ENCODE measurements at regions not wholly inside any gene's neighbourhood (a gene's known extent, or its start where the extent isn't known, plus 50 kb on each side); places are given as distances from the start of the nearest gene placed in this dataset.
"Not testable (repeated sequence)": the region's sequence is repeated elsewhere in the genome, so short reads cannot be mapped to it uniquely, and the experiment has no call there.

- no peak for DNase-seq (ENCODE audit: extremely low read depth, low read depth, low spot score)
Observed at GRCh38 chr13:21910546-21910945, 239.7 kb downstream of the FGF9 start.

GRCh38 chr13:21911646-21912298 is 240.9 kb downstream of the FGF9 start:
- DNase-seq (ENCODE audit: extremely low read depth, low read depth, low spot score): no peak

GRCh38 chr13:21913010-21913409 is 242.1 kb downstream of the FGF9 start:
- no peak for DNase-seq (ENCODE audit: extremely low read depth, low read depth, low spot score)

- DNase-seq (ENCODE audit: extremely low read depth, low read depth, low spot score): no peak
Observed at GRCh38 chr13:21917086-21918015, 246.5 kb downstream of the FGF9 start.

- not testable (repeated sequence) for DNase-seq (ENCODE audit: extremely low read depth, low read depth, low spot score)
Observed at GRCh38 chr13:21920802-21921201, 249.9 kb downstream of the FGF9 start.

- DNase-seq (ENCODE audit: extremely low read depth, low read depth, low spot score): no peak
Observed at GRCh38 chr13:21924958-21925357, 254.1 kb downstream of the FGF9 start.

GRCh38 chr13:21925720-21926119 is 254.8 kb downstream of the FGF9 start:
- no peak for DNase-seq (ENCODE audit: extremely low read depth, low read depth, low spot score)

- DNase-seq (ENCODE audit: extremely low read depth, low read depth, low spot score): no peak
Observed at GRCh38 chr13:21929400-21929799, 258.5 kb downstream of the FGF9 start.

- DNase-seq (ENCODE audit: extremely low read depth, low read depth, low spot score): no peak
Observed at GRCh38 chr13:21930536-21930935, 259.7 kb downstream of the FGF9 start.

GRCh38 chr13:21932578-21932977 is 261.7 kb downstream of the FGF9 start:
- no peak for DNase-seq (ENCODE audit: extremely low read depth, low read depth, low spot score)

- no peak for DNase-seq (ENCODE audit: extremely low read depth, low read depth, low spot score)
Observed at GRCh38 chr13:21932996-21933395, 262.1 kb downstream of the FGF9 start.

- DNase-seq (ENCODE audit: extremely low read depth, low read depth, low spot score): no peak
Observed at GRCh38 chr13:21934284-21934683, 263.4 kb downstream of the FGF9 start.

GRCh38 chr13:21936674-21937073 is 265.8 kb downstream of the FGF9 start:
- DNase-seq (ENCODE audit: extremely low read depth, low read depth, low spot score): no peak

- no peak for DNase-seq (ENCODE audit: extremely low read depth, low read depth, low spot score)
Observed at GRCh38 chr13:21938168-21938567, 267.3 kb downstream of the FGF9 start.

- no peak for DNase-seq (ENCODE audit: extremely low read depth, low read depth, low spot score)
Observed at GRCh38 chr13:21938636-21939035, 267.8 kb downstream of the FGF9 start.

- DNase-seq (ENCODE audit: extremely low read depth, low read depth, low spot score): no peak
Observed at GRCh38 chr13:21942061-21942460, 271.2 kb downstream of the FGF9 start.

GRCh38 chr13:21944610-21945009 is 273.7 kb downstream of the FGF9 start:
- DNase-seq (ENCODE audit: extremely low read depth, low read depth, low spot score): no peak

- no peak for DNase-seq (ENCODE audit: extremely low read depth, low read depth, low spot score)
Observed at GRCh38 chr13:21945195-21945594, 274.3 kb downstream of the FGF9 start.

- DNase-seq (ENCODE audit: extremely low read depth, low read depth, low spot score): no peak
Observed at GRCh38 chr13:21946964-21947363, 276.1 kb downstream of the FGF9 start.

- no peak for DNase-seq (ENCODE audit: extremely low read depth, low read depth, low spot score)
Observed at GRCh38 chr13:21948769-21949474, 278.0 kb downstream of the FGF9 start.

- DNase-seq (ENCODE audit: extremely low read depth, low read depth, low spot score): no peak
Observed at GRCh38 chr13:21949818-21950429, 279.1 kb downstream of the FGF9 start.

All from glomerular endothelial cell (primary cell).